GM21423 (cell line): ENCODE measurements at regions not wholly inside any gene's neighbourhood (a gene's known extent, or its start where the extent isn't known, plus 50 kb on each side); places are given as distances from the start of the nearest gene placed in this dataset.

ENCODE experiments used
- ATAC-seq: cut with Tn5 transposase; IDR thresholded peaks from one replicate; pipeline ENCODE4 v1.9.1; 2021; ENCODE audit warnings: mild to moderate bottlenecking, moderate library complexity; ENCODE audit not compliant: unreplicated experiment

DNA sequence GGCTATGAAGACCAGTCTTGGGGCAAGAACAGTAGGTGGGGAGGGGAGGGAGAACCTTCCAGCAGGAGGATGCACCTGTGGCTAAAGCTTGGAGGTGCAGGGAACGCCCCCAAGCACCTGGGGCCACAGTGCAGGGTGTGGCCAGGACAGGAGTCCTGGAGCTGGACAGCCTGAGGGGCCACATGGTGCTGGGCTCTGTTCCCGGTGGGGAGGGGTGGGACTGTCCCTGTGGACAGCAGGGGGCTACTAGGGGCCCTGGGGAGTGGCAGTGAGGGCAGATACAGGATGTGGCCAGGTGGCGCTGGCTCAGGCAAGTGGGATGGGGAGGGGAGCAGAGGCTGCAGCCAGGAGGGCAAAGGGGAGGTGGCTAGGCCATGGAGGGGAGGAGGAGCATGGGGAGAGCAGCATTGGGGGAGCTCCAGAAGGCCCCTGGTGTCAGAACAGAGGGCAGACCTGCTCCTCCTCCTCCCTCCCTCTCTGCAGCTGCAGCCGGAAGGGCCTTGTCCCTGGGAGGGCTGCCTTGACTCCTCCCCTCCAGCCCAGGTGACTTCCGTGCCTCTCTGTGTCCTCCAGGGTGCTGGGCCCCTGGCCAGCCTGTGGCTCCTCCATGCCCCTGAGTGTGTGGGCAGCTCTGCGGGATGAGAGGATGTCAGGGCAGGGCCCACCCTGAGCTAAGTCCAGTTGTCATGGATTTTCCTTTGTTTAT lies 68.4 kb upstream of the DLK1 start:
- ATAC-seq: no peak

DNA sequence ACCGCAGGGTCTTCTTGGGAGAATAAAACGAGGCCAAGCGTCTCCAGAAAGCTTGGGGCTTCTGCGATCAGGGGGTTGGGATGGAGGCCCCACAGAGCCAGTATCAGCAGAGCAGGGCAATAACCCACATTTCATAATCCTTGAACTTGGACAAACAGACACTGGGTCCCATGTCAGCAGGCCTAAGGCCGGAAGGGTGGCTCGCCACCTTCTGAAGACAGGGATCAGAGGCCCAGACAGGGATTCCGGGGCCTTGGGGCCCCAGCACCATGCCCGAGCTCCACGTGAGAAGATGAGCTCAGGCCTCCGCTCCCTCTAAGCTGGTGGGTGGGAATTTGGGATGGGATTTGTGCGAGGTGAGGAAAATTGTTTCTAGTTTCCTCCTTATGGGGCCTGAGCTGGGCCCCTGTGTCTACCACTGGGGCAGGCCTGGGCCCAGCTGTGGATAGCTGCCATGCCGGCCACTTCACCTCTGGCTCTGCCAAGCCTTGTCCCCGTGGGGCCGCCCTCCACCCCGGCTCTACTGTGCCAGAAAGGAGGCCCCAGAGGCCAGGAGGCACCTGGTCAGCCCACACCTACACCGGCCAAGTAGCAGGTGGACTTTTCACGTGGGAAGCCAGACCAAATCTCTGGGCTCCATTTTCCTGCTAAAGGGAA lies 67.2 kb upstream of the DLK1 start:
- no peak for ATAC-seq

DNA sequence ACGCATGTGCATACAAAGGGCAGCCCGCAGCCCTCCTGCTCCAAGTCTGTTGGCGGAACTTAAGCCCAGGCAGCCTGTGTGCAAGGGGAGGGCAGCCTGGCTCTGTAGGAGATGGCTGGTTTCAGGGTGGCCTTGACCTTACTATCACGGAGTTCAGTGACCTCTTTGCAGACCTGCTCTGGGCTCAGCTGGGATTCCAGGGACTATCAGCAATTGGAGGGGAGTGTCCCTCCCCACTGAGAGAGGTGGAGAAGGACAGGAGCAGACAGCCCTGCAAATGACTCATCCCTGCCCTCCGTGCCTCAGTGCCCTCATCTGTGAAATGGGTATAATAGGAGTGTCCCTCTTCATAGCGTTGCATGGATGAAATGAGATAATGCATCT lies 66.2 kb upstream of the DLK1 start:
- ATAC-seq: no peak

DNA sequence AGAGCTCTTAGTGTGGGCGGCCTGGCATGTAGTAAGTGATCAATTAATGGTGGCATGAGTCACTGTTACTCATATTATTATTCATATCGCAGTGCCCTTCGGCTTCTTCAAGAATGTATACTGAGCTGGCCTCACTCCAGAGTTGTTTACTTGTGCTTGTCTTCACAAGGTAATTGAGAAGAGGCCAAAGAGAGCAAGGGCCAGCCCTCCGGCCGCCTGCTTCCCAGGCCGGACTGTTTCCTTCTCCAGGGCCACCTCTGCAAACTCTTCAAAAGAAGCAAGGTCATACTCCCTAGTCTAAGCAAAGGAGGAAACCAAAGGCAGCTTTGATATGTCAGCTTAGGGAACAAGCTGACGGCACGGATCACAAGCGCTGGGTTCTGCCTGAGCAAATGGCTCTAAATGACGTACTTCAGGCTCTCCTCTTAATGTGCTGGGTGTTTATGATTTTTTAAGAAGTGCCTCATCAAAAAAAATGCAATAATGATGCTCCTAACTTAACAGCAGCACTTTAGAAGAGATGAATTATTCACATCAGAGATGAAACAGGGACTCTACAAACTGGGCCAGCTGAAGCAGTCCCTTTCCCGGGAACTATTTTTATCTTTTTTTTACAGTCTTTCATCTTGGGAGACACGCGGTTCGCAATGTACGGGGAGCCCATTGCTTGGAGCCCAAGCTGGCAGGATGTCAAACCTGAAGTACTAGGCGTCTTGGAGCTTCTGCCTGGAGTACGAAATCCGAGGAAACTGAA lies 65.6 kb upstream of the DLK1 start:
- no peak for ATAC-seq

DNA sequence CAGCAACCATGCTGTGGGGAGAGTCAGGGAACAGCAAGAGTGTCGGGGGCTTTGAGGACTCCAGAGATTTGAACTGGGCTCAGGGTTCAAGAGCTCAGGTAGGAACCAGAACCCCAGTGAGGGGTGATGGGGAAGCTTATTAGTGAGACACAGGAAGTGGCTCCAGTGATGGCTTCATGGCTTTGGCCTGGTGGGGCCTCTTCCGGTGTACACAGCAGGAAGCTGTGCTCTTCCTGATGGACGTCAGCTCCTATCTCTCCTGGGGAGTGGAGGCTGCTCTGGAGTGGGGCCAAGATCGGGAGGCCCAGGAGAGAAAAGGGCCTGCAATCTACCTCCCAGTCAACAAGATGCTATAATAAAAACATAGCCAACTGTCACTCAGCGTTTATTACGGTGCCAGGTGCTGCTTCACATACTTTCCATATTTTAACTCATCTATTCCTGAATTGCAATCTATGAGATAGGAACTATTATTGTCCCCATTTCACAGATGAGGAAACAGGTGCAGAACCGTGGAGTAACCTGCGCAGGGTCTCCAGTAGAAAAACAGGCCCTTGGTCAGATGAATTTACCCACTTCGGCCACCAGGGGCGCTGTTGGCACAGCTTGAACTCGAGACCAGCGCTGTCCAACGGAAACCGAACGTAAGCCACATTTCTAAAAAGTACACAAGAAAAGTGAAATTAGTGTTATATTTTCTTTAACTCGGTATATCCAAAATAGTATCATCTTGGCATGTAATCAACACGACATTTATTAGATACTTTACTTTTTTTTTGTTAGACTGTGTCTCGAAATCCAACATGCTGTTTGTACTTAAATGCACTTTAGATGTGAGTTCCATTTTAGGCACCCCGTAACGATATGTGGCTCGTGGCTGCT lies 63.6 kb upstream of the DLK1 start:
- no peak for ATAC-seq

DNA sequence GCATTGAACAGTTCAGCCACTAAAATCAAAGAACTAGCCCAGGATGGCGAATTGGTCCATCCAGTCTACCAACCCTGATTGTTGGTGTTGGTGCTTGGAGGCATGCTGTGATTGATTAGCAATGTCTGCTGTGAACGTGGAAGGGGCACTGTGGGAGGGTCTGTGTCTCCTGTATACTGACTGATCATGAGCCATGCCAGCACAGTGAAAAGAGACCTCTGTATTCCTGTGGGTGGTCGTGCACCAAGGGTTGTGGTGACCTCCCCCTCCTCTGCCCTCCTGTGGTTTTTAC lies 63.0 kb upstream of the DLK1 start:
- no peak for ATAC-seq

DNA sequence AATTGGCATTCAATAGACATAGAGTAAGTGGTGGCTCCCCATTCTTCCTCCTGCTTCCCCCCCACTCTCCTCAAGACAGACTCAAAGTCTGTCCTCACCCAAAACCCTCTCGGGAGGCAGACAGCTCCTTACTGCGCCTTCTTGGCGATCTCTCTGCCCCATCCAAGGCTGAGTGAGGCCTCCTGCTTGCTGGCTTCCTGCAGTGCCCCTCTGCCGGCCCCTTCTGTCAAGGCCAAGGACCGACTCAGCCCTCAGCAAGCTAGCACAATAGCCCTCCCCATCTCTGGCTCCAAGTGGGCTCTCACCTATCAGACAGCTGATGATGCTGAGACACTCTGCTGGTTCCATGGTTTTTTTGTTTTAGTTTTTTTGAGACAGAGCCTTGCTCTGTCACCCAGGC lies 62.5 kb upstream of the DLK1 start:
- ATAC-seq: no peak

DNA sequence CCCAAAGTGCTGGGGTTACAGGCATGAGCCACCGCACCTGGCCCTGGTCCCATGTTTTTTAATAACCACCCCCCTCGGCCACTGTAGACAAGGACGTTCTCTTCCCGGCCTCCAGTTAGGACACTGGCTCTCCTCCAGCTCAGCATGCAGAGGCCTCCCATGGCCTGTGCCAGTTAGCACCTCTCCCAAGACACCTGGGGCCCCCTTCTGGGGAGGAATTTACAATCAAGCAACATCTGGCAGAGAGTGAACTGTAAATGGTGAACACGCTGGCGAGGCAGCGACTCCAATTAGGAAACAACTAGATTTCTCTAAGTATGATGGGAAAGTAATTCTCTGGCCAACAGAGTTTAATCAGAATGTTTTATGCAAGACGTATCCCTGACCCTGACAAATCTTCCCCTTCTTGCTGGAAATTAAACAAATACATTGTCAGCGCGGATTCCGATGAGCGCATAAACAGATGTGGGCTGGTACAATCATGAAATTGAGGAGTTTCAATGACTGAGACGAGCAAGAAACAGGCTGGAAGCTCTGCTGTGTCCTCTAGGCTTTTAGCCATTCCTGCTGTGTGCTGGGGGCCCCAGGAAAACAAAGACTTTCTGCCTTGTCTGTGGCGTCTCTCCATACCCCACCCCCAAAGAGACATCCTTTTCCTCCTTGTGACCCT lies 61.7 kb upstream of the DLK1 start:
- no peak for ATAC-seq

DNA sequence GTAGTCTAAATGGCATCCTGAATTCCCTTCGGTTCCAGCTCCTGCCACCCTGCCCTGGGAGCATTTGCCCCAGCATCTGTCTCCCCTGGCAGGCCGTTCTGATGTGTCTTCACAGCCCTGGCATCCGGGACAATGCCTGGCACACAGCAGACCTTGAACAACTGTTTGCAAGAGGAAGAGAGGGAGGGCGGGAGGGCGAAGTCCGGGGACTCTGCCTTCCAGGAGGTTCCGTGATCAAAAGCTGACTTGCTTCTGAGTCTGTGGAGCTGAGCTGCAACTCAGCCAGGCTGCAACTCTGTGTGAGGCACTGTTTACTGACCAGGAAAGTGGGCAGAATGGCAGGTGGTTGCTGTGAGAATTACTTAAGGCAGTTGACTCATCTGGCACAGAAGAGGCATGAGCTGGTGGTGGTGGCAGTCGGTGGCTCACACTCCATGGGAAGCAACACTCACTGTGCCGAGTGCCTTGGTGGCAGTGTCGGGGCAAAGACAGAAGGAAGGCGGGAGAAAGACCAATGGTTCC lies 61.1 kb upstream of the DLK1 start:
- ATAC-seq: no peak

DNA sequence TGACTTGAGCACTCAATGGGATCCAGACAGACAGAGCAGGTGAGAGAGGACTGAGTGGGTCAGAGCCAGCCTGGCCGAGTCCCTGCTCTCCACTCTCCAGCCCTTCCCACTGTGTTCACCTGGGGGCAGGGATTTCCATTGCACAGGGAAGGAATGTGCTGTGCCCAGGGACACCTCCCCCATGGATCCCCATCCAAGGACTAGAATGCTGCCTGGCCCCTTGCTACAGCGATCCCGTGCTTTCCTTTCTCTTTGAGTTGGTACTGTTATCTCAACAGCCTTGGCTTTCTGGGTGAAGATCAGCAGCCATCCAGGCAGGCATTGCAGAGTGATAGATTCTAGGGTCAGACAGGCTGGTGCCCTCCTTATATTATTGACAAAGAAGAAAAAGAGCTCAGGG lies 60.3 kb upstream of the DLK1 start:
- no peak for ATAC-seq

DNA sequence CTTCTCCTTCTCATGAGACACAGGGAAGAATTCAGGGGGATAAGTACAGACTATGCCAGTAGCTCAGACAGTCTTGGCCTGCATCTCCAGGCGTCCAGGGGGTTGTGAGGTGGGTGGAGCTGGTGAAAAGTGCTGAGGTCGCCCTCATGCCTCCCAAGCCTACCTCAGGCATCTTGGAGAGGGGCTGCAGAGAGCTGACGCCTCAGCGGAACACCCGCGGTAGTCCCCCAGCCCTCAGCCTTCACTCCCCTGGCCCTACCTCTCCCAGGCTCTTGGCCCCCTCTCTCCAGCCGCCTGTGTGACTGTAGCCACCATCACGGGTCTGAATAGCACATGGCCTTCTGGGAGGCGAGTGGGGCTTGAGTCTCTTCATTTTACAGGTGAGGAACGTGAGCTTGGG lies 59.8 kb upstream of the DLK1 start:
- no peak for ATAC-seq

DNA sequence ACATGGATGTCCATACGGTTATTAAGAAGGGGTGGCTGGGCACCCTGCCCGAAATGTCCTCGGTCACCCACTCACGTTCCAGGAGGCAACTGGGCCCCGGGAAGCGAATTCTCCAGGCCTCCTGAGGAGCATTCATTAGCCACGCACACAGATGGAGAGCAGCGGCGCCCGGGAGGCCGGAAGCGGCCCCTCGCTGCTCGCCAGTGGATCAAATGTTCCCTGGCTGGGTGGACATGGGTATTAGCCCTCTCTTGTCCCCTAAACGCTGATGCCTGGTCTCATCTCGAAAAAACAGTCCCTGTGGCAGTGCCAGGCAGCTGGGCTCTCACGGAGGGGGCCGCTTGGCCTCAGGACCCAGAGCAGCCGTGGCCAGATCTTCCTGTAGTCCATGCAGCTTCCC lies 59.0 kb upstream of the DLK1 start:
- ATAC-seq: no peak

DNA sequence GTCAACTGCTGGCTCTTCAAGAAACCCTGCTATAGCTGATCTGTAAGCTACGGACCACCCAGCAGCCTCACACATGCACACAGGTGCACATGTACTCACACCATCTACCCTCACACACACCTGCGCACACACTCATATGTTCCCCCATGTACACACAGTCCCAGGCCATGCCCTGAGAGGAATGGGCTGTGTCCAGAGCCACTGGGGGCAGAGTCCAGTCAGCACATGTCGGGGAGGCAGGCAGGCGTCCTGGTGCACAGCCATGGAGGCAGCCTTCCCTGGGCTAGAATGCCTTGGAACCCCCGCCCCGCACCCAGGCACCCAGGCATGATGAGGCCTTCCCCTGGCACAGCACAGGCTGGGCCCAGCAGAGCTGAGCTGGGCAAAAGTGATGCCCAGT lies 58.3 kb upstream of the DLK1 start:
- ATAC-seq: no peak

DNA sequence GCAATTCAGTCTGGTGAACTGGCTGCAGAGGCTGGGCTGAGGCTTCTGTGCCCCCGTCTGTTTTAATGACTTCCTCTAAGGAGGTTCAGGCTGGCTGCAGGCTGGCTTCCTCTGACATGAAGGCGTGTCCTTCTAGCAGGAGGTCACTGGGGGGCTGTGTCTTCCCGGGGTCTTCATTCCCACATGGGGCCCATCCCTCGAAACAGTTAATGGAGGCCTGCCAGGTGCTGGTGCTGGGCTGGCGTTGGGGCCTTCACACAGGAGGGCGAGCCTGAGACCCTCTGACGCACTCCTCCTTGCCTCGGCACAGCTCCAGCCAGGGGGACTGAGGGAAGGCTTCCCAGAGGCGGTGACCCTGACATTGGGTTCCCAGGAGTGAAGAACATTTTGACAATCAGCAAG lies 57.7 kb upstream of the DLK1 start:
- ATAC-seq: no peak

DNA sequence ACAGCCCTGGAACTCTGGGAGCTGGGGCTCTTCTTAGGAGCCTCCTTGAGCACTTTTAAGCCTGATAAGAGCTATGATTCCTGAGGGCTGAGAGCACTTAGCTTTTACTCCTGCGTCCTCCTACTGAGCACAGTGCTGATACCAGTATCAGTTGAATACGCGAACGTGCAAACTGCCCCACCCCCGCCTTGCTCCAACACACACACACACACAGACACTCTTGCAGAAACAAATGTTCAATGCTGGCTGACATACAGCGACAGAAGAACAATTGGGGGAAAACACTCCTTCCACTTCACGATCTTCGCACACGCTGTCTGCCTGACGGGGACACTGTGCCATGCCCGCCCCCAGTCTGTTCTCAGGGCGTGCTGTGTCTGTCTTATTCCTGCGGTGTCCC lies 57.2 kb upstream of the DLK1 start:
- ATAC-seq: no peak

DNA sequence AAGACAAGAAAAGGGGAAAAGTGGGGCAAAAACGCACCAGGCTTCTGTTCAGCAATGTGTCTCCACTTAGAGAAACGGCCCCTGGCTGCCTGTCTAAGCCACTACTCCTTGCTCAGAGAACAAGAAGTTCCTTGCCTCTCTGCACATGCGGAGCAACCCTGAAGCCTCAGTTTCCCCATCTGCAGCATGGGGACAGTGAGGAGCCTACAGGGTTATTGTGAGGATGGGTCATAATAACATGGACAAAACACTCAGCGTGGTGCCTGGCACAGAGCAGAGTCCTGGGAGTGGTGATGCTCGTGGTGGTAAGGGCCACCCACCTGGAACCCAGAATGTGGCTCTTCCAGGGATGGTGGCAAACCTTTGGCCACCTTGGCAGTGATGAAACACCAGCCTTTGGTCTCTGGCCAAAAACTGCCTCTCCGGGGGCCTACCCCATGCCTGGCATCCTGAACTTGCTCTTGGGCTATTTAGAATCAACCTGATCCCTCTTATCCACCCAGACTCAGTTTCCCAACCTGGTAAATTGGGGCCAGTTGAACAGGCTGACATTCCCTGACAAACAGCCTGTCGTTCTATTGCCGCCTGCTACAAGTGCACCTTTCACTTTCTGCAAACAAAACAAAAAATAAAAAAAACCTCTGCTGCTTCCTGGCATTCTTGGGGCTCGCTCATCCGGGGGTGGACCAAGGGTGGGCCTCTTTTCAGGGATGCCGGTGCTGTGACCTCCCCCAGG lies 56.5 kb upstream of the DLK1 start:
- ATAC-seq: no peak

DNA sequence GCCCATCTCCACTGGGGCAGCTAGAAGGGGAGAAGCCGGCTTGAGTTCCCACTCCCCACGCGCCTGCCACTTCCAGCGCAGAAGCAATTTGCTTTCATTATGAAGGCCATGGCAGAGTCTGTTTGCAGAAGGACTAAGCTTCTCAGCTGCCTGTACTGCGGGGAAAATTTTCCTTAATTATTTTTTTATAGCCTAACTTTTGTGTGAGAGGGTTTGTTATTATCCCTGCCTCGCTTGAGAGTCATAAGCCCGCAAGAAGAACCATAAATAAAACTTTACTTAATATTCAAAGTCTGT lies 56.0 kb upstream of the DLK1 start:
- ATAC-seq: no peak

DNA sequence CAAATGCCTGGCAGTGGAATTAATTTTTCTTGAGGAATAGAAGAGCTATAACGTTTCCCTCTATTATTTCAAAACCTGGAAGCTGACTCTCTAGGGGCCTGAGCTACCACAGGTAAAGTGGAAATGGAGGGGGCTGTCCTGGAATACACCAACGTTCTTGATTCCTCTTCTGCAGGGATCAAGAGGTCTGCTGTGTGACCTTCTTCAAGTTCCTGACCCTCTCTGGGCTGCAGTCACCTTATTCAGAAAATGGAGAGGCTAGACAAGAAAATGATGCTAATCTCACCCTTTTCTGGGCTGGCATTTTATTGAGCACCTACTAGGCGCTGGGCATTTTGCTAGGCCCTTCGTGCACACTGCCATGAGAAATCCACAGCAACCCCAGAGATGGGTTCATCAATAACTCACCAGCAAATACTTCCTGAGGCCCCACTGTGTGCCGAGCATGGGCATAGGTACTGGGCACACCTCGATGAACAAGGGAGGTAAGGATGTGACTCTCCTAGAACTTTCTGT lies 55.2 kb upstream of the DLK1 start:
- ATAC-seq: no peak

DNA sequence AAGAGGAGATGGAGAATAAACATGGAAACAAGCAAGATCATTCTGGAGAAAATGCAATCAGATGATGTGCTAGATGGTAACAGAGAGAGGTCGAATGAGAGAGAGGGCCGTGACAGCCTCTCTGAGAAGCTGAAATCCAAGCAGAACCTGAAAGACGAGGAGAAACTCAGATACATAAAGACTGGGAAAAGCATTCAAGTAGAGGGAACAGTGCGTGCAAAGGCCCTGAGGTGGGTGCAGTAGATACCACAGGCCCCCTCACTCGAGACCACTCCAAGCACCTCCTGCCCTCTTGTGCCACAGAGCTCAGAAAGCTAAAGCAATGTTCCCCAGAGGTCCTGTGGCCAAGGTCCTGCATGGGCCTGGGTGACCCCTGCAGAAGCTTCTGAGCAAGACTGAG lies 54.8 kb upstream of the DLK1 start:
- no peak for ATAC-seq
